ENCODE measurements at regions not wholly inside any gene's neighbourhood (a gene's known extent, or its start where the extent isn't known, plus 50 kb on each side); places are given as distances from the start of the nearest gene placed in this dataset.

GRCh38 chr20:7257099-7257498 lies 489.6 kb downstream of the BMP2 start:
- CTCF ChIA-PET (ENCODE audit: low intra/inter-chr PET ratio, low total read pairs) = no interaction called here
- ATAC-seq = no peak
- H3K4me2 ChIP-seq (ENCODE audit: low read depth, low read length) = no peak overlapping the region
- TF ChIP-seq THRA (CRISPR knock-in tag; IDR thresholded peaks at IDR 0.05; ENCODE audit: borderline replicate concordance) = no peak
- TF ChIP-seq RFXAP (CRISPR knock-in tag; IDR thresholded peaks at IDR 0.05; ENCODE audit: borderline replicate concordance) = no peak
- no peak for TF ChIP-seq ZNF563 (CRISPR knock-in tag; IDR thresholded peaks at IDR 0.05)
- TF ChIP-seq CSRNP2 (CRISPR knock-in tag; conservative IDR thresholded peaks at IDR 0.05; ENCODE audit: low read depth) = no peak
- intact Hi-C loops (cut with micrococcal nuclease; ENCODE audit: unreplicated experiment) = no loop called here
- no peak for FAIRE-seq
- H3K9me3 ChIP-seq (ENCODE audit: low read length) = no peaks in the 10 kb centered on the region
- 0% methylated on average over 2 of the region's 2 CpGs for WGBS (ENCODE audit: low lambda C conversion rate)
- H2AFZ ChIP-seq (ENCODE audit: low read length) = no peak overlapping the region
- in situ Hi-C loops (cut with HindIII; ENCODE audit: extremely low pct_ligation_motif_present, low pct_unique_long_range_greater_than_20kb) = no loop called here
- no peaks in the 10 kb centered on the region for H3K27me3 ChIP-seq (ENCODE audit: control insufficient read depth in 1 of 2, insufficient read depth in 2 of 2, low read length in 2 of 2)
- H3K9ac ChIP-seq (ENCODE audit: insufficient read depth, low read depth, low read length) = no peak overlapping the region
- no peaks in the 10 kb centered on the region for H3K4me1 ChIP-seq (ENCODE audit: insufficient read depth, low read length)
- no peak overlapping the region for H3K27ac ChIP-seq (ENCODE audit: extremely low read length, insufficient read depth, low read length)
- H3K4me3 ChIP-seq (replicated peaks in 1 of 3; ENCODE audit: insufficient read depth in 1 of 3, low read depth in 2 of 3, low read length in 3 of 3) = no peak overlapping the region
- H3K79me2 ChIP-seq (ENCODE audit: insufficient read depth, low read length) = no peaks in the 10 kb centered on the region
- BruUV-seq (replicated peaks) = no TSS peak
- no peaks in the 10 kb centered on the region for H3K36me3 ChIP-seq (replicated peaks in 1 of 2; ENCODE audit: control insufficient read depth in 1 of 2, insufficient read depth in 2 of 2, low read length in 2 of 2)
- no peak for DNase-seq (ENCODE audit: low spot score)
- H4K20me1 ChIP-seq (ENCODE audit: insufficient read depth, low read length) = no peaks in the 10 kb centered on the region
- POLR2A ChIA-PET = no interaction called here

- no peaks in the 10 kb centered on the region for H3K4me1 ChIP-seq (ENCODE audit: insufficient read depth, low read length)
- H3K27me3 ChIP-seq (ENCODE audit: control insufficient read depth in 1 of 2, insufficient read depth in 2 of 2, low read length in 2 of 2) = no peaks in the 10 kb centered on the region
- ChIA-PET POLR2A (no interaction called here), CTCF (ENCODE audit: low intra/inter-chr PET ratio, low total read pairs) (no interaction called here)
- H3K27ac ChIP-seq (ENCODE audit: extremely low read length, insufficient read depth, low read length) = no peak overlapping the region
- no peak overlapping the region for H3K4me2 ChIP-seq (ENCODE audit: low read depth, low read length)
- no peaks in the 10 kb centered on the region for H3K79me2 ChIP-seq (ENCODE audit: insufficient read depth, low read length)
- intact Hi-C loops (cut with micrococcal nuclease; ENCODE audit: unreplicated experiment) = no loop called here
- no peaks in the 10 kb centered on the region for H3K36me3 ChIP-seq (replicated peaks in 1 of 2; ENCODE audit: control insufficient read depth in 1 of 2, insufficient read depth in 2 of 2, low read length in 2 of 2)
- in situ Hi-C loops (cut with HindIII; ENCODE audit: extremely low pct_ligation_motif_present, low pct_unique_long_range_greater_than_20kb) = no loop called here
- TF ChIP-seq ZNF121 (CRISPR knock-in tag; IDR thresholded peaks at IDR 0.05) (no peak), EED (CRISPR knock-in tag; IDR thresholded peaks at IDR 0.05) (no peak), ONECUT2 (CRISPR knock-in tag; IDR thresholded peaks at IDR 0.05) (no peak), ZNF766 (CRISPR knock-in tag; IDR thresholded peaks at IDR 0.05; ENCODE audit: borderline replicate concordance) (no peak)
- no peak overlapping the region for H3K9ac ChIP-seq (ENCODE audit: insufficient read depth, low read depth, low read length)
- H3K9me3 ChIP-seq (ENCODE audit: low read length) = no peaks in the 10 kb centered on the region
- FAIRE-seq (no peak), DNase-seq (ENCODE audit: low spot score) (no peak), ATAC-seq (no peak)
- no peak overlapping the region for H3K4me3 ChIP-seq (replicated peaks in 1 of 3; ENCODE audit: insufficient read depth in 1 of 3, low read depth in 2 of 3, low read length in 3 of 3)
- no peak overlapping the region for H2AFZ ChIP-seq (ENCODE audit: low read length)
- WGBS (ENCODE audit: low lambda C conversion rate) = 15% methylated on average over 3 of the region's 3 CpGs
- no peaks in the 10 kb centered on the region for H4K20me1 ChIP-seq (ENCODE audit: insufficient read depth, low read length)
- BruUV-seq (replicated peaks) = no TSS peak
Observed at GRCh38 chr20:7257692-7258466, 490.4 kb downstream of the BMP2 start.
